ENCODE measurements at regions not wholly inside any gene's neighbourhood (a gene's known extent, or its start where the extent isn't known, plus 50 kb on each side); places are given as distances from the start of the nearest gene placed in this dataset.

DNA sequence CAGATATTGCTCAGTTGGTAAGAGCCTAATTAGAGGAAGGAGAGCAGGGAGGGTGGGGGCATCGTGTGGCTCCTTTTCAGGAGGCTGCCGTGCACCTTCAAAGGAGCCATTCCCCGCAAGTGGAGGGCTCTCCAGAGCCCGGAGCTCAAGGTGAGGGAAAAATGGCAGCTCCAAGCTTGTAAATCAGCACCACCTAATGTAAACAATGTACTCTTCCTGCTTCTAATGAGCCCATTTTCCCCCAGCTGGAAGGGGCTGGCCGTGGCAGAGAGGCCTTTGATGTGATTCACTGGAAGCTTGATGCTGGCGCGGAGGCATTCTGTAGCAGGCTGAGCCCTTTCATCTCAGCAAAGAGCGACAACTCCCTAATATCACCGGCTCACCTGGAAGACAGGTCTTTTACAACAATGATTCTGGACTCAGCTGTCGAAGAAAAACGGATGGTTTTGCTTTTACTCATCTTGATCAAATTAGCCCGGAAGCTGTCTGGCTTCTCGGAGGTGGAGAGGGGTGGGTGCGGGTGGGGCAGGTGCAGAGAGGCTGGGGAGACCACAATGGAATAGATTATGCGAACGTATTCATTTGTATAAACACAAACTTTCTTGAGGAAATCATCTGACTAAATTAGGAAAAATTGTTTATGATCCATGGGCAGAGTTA lies 112.5 kb downstream of the RRAGC start:
- peaks cover 5% of the 10 kb centered on the region for H3K27me3 ChIP-seq (ENCODE audit: insufficient read depth, low read length)
- ChIA-PET CTCF (no interaction called here), POLR2A (no interaction called here), RAD21 (ENCODE audit: low non-redundant PET in 1 of 2, low total read pairs in 2 of 2, uncharacterized antibody in 2 of 2, unreplicated experiment in 2 of 2) (no interaction called here)
- no TSS peak for BruUV-seq (replicated peaks)
- no peak overlapping the region for H2AFZ ChIP-seq (ENCODE audit: low read depth, low read length, poor library complexity, severe bottlenecking)
- H3K9ac ChIP-seq (ENCODE audit: low read length): no peak overlapping the region
- intact Hi-C loops (cut with micrococcal nuclease): no loop called here
- TF ChIP-seq CBX3 (IDR thresholded peaks at IDR 0.05; ENCODE audit: low read depth) (no peak), POLR2A (IDR thresholded peaks at IDR 0.05; ENCODE audit: borderline replicate concordance, extremely low read depth, insufficient read depth, insufficient read length) (no peak), POLR2AphosphoS5 (IDR thresholded peaks at IDR 0.05; ENCODE audit: low read depth, low read length) (no peak), RAD21 (IDR thresholded peaks at IDR 0.05; ENCODE audit: low read depth) (no peak), ZFX (IDR thresholded peaks at IDR 0.05) (no peak), FOSL1 (IDR thresholded peaks at IDR 0.05; ENCODE audit: low read depth) (no peak), SRF (IDR thresholded peaks at IDR 0.05; ENCODE audit: low read depth) (no peak)
- no peaks in the 10 kb centered on the region for H3K36me3 ChIP-seq (ENCODE audit: control insufficient read depth in 1 of 2, insufficient read depth in 2 of 2, low read length in 2 of 2)
- no peaks in the 10 kb centered on the region for H4K20me1 ChIP-seq (ENCODE audit: insufficient read depth)
- no peaks in the 10 kb centered on the region for H3K79me2 ChIP-seq (ENCODE audit: insufficient read depth, low read length)
- H3K27ac ChIP-seq (ENCODE audit: low read depth, low read length): no peak overlapping the region
- no peaks in the 10 kb centered on the region for H3K9me3 ChIP-seq (ENCODE audit: control insufficient read depth in 1 of 2, insufficient read depth in 1 of 2, low read depth in 1 of 2, low read length in 2 of 2)
- no peak overlapping the region for H3K4me2 ChIP-seq (ENCODE audit: low read length)
- DNase-seq (ENCODE audit: low read depth, low spot score): no peak
- peaks cover 5 to 9% of the 10 kb centered on the region in 2 experiments; a peak in 1 of 4 replicates for H3K4me1 ChIP-seq (ENCODE audit: control insufficient read depth in 1 of 2, insufficient read depth in 2 of 2, low read length in 2 of 2)
- no peaks in the 10 kb centered on the region for H3K9me2 ChIP-seq (ENCODE audit: insufficient read depth)
- H3K4me3 ChIP-seq (replicated peaks in 1 of 2; ENCODE audit: low read depth in 1 of 2, low read length in 2 of 2): no peak overlapping the region
- no peak for ATAC-seq

- no peaks in the 10 kb centered on the region for H3K79me2 ChIP-seq (ENCODE audit: insufficient read depth, low read length)
- intact Hi-C loops (cut with micrococcal nuclease): no loop called here
- DNase-seq (ENCODE audit: low read depth, low spot score): no peak
- H3K4me2 ChIP-seq (ENCODE audit: low read length): no peak overlapping the region
- H2AFZ ChIP-seq (ENCODE audit: low read depth, low read length, poor library complexity, severe bottlenecking): no peak overlapping the region
- no peaks in the 10 kb centered on the region for H3K9me2 ChIP-seq (ENCODE audit: insufficient read depth)
- POLR2A ChIA-PET: no interaction called here
- no peaks in the 10 kb centered on the region for H3K9me3 ChIP-seq (ENCODE audit: control insufficient read depth in 1 of 2, insufficient read depth in 1 of 2, low read depth in 1 of 2, low read length in 2 of 2)
- H3K27ac ChIP-seq (ENCODE audit: low read depth, low read length): no peak overlapping the region
- H4K20me1 ChIP-seq (ENCODE audit: insufficient read depth): no peaks in the 10 kb centered on the region
- ATAC-seq: no peak
- TF ChIP-seq FOSL1 (IDR thresholded peaks at IDR 0.05; ENCODE audit: low read depth): no peak
- no peak for TF ChIP-seq CEBPB (IDR thresholded peaks at IDR 0.05; ENCODE audit: low read depth)
- TF ChIP-seq EZH2phosphoT487 (IDR thresholded peaks at IDR 0.05; ENCODE audit: borderline replicate concordance): no peak
- TF ChIP-seq, protein P1, sequence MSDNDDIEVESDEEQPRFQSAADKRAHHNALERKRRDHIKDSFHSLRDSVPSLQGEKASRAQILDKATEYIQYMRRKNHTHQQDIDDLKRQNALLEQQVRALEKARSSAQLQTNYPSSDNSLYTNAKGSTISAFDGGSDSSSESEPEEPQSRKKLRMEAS (IDR thresholded peaks at IDR 0.05): no peak
- TF ChIP-seq EGR1 (IDR thresholded peaks at IDR 0.05; ENCODE audit: low read depth): no peak
- H3K4me3 ChIP-seq (replicated peaks in 1 of 2; ENCODE audit: low read depth in 1 of 2, low read length in 2 of 2): no peak overlapping the region
- H3K27me3 ChIP-seq (ENCODE audit: insufficient read depth, low read length): no peaks in the 10 kb centered on the region
- H3K4me1 ChIP-seq (ENCODE audit: control insufficient read depth in 1 of 2, insufficient read depth in 2 of 2, low read length in 2 of 2): peaks cover 5 to 9% of the 10 kb centered on the region in 2 experiments; a peak in 1 of 4 replicates
- CTCF ChIA-PET: no interaction called here
- no peak overlapping the region for H3K9ac ChIP-seq (ENCODE audit: low read length)
- no peaks in the 10 kb centered on the region for H3K36me3 ChIP-seq (ENCODE audit: control insufficient read depth in 1 of 2, insufficient read depth in 2 of 2, low read length in 2 of 2)
- RAD21 ChIA-PET (ENCODE audit: low non-redundant PET in 1 of 2, low total read pairs in 2 of 2, uncharacterized antibody in 2 of 2, unreplicated experiment in 2 of 2): no interaction called here
- BruUV-seq (replicated peaks): no TSS peak
These were observed 113.1 kb downstream of the RRAGC start for GRCh38 chr1:38746402-38746935.
